Esophagus squamous epithelium (tissue), 4 donors: ENCODE measurements at regions not wholly inside any gene's neighbourhood (a gene's known extent, or its start where the extent isn't known, plus 50 kb on each side); places are given as distances from the start of the nearest gene placed in this dataset.

Experiments
- CTCF ChIP-seq, 6 experiments: fragments of 450-650 bp in 4 of 6; fragments of 200-600 bp in 2 of 6; sonication (generic) in 2 of 6; IDR thresholded peaks; one replicate each; pipeline ENCODE4 v1.5.1; 2016 to 2019; ENCODE audit warnings: antibody characterized with exemption in 6 of 6, mild to moderate bottlenecking in 4 of 6, moderate library complexity in 4 of 6
- POLR2A ChIP-seq, 4 donors: fragments of 450-650 bp; IDR thresholded peaks; one replicate each; pipeline ENCODE4 v1.6.1; 2017; ENCODE audit warnings: antibody characterized with exemption in 4 of 4, mild to moderate bottlenecking in 4 of 4, moderate library complexity in 3 of 4

GRCh38 chr4:57231781-57232180 is 121.6 kb upstream of the IGFBP7 start:
- TF ChIP-seq CTCF (IDR thresholded peaks at IDR 0.05) (no peak), POLR2A (IDR thresholded peaks at IDR 0.05) (no peak)
